NB4 (cell line): ENCODE measurements at regions not wholly inside any gene's neighbourhood (a gene's known extent, or its start where the extent isn't known, plus 50 kb on each side); places are given as distances from the start of the nearest gene placed in this dataset.

Experiments used
- MAX ChIP-seq: IDR thresholded peaks from 2 replicates; pipeline ENCODE4 v1.6.1; 2011; ENCODE audit warnings: low read depth, low read length
- MYC ChIP-seq: IDR thresholded peaks from 2 replicates; pipeline ENCODE4 v1.6.1; 2011; ENCODE audit warnings: low read depth, low read length
- POLR2A ChIP-seq: IDR thresholded peaks from 2 replicates; pipeline ENCODE4 v1.6.1; 2011; ENCODE audit warnings: mild to moderate bottlenecking; ENCODE audit not compliant: insufficient read length; ENCODE audit errors: extremely low read depth
- TF ChIP-seq, protein P1 (sequence below): IDR thresholded peaks from one replicate; pipeline ENCODE4 v1.5.1; 2012; ENCODE audit warnings: low read depth, low read length

- TF ChIP-seq, protein P1, sequence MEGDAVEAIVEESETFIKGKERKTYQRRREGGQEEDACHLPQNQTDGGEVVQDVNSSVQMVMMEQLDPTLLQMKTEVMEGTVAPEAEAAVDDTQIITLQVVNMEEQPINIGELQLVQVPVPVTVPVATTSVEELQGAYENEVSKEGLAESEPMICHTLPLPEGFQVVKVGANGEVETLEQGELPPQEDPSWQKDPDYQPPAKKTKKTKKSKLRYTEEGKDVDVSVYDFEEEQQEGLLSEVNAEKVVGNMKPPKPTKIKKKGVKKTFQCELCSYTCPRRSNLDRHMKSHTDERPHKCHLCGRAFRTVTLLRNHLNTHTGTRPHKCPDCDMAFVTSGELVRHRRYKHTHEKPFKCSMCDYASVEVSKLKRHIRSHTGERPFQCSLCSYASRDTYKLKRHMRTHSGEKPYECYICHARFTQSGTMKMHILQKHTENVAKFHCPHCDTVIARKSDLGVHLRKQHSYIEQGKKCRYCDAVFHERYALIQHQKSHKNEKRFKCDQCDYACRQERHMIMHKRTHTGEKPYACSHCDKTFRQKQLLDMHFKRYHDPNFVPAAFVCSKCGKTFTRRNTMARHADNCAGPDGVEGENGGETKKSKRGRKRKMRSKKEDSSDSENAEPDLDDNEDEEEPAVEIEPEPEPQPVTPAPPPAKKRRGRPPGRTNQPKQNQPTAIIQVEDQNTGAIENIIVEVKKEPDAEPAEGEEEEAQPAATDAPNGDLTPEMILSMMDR, result no peak
- TF ChIP-seq MYC (no peak), MAX (no peak), POLR2A (no peak)
Observed at GRCh38 chr11:115682888-115683287, 178.7 kb upstream of the CADM1 start.
